BE2C (cell line): ENCODE measurements at regions not wholly inside any gene's neighbourhood (a gene's known extent, or its start where the extent isn't known, plus 50 kb on each side); places are given as distances from the start of the nearest gene placed in this dataset.

Source experiments
- DNase-seq: peaks from one replicate; pipeline ENCODE4 v3.0.0-alpha.2; 2020
- H3K27me3 ChIP-seq: fragments of 250-450 bp; sonication (Bioruptor Pico); 2 replicates; pipeline ENCODE4 v1.5.1; 2020; ENCODE audit warnings: mild to moderate bottlenecking
- H3K36me3 ChIP-seq: fragments of 250-450 bp; sonication (Bioruptor Pico); 2 replicates; pipeline ENCODE4 v1.5.1; 2020; ENCODE audit warnings: mild to moderate bottlenecking
- H3K4me1 ChIP-seq: fragments of 250-450 bp; sonication (Bioruptor Pico); 2 replicates; pipeline ENCODE4 v1.5.1; 2020
- H3K4me3 ChIP-seq: 2 replicates; pipeline ENCODE4 v1.5.1; 2011; ENCODE audit warnings: low read depth, low read length
- H3K9me3 ChIP-seq: fragments of 250-450 bp; sonication (Bioruptor Pico); 2 replicates; pipeline ENCODE4 v1.5.1; 2020
- TF ChIP-seq, protein P1 (sequence below): IDR thresholded peaks from 2 replicates; pipeline ENCODE4 v1.5.1; 2012; ENCODE audit warnings: mild to moderate bottlenecking, low read depth, low read length

DNA sequence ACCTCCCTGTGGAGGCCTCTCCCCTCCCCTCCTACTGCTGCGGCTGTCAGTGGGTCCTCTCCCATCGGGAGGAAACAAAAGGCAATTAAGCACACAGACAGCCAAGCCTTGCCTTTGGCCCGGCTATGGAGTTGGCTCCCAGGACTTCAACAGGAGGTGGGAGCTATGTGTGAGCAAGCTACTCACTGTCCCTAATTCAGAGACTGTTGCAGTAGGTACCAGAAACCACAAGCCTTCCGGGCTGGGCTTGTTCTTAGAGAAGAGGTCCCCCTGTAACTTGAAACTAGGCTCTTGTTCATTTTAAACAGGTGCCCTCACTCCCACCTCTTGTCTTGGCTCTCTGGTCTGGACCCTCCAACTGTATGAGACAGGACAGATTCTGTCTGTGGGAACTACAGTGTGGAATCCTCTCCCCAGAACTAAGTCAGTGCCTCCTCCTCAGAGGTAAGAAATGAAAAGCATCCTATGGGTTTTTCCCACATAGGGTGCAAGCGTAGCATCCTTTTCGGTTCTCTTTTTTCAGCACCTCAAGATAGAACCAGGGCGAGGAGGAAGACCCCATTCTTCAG lies 561.1 kb downstream of the EBF1 start:
- no peak for DNase-seq
- Histone ChIP-seq H3K9me3 (no peaks in the 10 kb centered on the region), H3K4me3 (no peak overlapping the region), H3K36me3 (no peaks in the 10 kb centered on the region), H3K27me3 (no peaks in the 10 kb centered on the region), H3K4me1 (0 out of 2 replicates have a peak, but pooled peaks cover under 1% of the 10 kb centered on the region)
- TF ChIP-seq, protein P1, sequence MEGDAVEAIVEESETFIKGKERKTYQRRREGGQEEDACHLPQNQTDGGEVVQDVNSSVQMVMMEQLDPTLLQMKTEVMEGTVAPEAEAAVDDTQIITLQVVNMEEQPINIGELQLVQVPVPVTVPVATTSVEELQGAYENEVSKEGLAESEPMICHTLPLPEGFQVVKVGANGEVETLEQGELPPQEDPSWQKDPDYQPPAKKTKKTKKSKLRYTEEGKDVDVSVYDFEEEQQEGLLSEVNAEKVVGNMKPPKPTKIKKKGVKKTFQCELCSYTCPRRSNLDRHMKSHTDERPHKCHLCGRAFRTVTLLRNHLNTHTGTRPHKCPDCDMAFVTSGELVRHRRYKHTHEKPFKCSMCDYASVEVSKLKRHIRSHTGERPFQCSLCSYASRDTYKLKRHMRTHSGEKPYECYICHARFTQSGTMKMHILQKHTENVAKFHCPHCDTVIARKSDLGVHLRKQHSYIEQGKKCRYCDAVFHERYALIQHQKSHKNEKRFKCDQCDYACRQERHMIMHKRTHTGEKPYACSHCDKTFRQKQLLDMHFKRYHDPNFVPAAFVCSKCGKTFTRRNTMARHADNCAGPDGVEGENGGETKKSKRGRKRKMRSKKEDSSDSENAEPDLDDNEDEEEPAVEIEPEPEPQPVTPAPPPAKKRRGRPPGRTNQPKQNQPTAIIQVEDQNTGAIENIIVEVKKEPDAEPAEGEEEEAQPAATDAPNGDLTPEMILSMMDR: no peak

DNA sequence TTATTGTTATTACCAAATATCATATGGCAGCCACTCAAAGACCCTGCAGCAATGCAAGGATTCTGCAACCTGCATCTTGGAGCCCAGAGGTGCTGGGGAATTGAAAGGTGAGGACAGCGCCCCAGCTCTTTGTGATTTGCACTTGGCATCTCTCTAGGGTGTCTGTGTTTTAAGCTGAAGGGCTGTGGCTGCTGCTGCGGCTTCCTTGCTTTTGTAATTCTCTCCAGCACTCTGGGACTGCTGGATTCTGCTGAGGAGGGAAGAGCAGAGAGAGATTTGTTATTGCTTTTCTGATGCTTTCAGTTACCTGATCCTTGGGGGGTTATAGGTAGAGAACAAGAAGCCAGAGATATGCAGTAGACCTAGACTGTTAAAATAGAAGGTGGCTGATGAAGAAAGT lies 562.4 kb downstream of the EBF1 start:
- Histone ChIP-seq H3K27me3 (no peaks in the 10 kb centered on the region), H3K4me3 (no peak overlapping the region), H3K4me1 (no peaks in the 10 kb centered on the region), H3K36me3 (no peaks in the 10 kb centered on the region), H3K9me3 (no peaks in the 10 kb centered on the region)
- DNase-seq: no peak
- TF ChIP-seq, protein P1: no peak

DNA sequence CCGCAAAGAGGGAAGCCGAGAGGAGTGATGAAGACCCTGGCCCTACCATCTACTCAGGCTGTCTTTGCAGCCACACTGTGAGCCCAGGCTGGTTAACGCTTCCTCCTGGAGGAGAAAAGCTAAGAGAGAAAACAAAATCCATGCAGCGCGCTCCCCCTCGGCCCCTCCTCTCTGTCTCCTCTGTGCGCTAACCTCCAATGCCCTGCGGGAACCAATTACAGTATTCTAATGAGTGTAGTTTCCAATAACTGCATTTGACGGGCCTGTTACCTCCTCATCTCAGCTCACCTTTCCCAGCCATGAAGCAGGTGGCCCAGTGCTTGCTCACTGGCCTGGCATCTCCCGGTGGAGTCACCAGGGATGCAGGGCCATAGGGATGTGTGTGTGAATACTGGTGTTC lies 565.5 kb downstream of the EBF1 start:
- DNase-seq: no peak
- H3K4me3 ChIP-seq: no peak overlapping the region
- TF ChIP-seq, protein P1: no peak
- H3K4me1 ChIP-seq: no peaks in the 10 kb centered on the region
- no peaks in the 10 kb centered on the region for H3K9me3 ChIP-seq
- H3K27me3 ChIP-seq: no peaks in the 10 kb centered on the region
- no peaks in the 10 kb centered on the region for H3K36me3 ChIP-seq

DNA sequence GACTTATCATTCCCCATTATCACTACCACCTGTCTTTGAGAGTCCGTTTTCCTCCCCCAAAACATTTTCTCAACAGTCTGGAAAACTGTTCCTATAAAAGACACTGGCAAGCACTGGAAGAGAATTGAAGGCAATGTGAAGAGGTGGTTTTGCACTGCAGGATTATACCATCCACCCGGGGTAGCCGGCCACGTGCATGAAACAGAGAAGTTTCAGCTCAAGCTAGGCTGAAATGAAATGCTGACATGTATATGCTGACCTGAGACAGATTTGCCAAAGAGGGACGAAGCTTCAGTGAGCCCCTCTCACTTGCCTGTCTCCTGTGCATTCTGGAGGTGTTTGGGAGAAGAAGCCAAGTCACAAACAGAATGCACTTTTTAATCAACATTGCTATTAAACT lies 567.0 kb downstream of the EBF1 start:
- Histone ChIP-seq H3K27me3 (no peaks in the 10 kb centered on the region), H3K9me3 (no peaks in the 10 kb centered on the region), H3K4me3 (no peak overlapping the region), H3K36me3 (no peaks in the 10 kb centered on the region), H3K4me1 (no peaks in the 10 kb centered on the region)
- no peak for DNase-seq
- TF ChIP-seq, protein P1: no peak

DNA sequence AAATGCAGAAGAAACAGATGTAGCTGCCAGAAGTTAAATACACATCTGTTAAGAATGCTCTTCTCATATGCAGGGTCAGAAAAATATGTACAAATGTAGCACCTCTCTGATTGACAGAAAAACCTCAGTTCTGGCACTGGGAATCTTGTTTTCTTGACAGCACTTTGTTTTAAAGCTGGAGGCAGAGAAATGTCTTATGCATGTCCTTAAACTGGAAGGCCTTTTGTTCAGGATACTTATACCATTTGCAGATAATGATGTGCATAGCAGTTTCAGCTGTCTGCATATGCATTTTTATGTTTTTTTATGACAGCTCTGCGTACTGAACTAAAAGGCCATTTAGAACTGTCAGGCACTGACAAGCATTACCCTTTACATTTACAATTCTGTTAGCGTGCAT lies 567.9 kb downstream of the EBF1 start:
- Histone ChIP-seq H3K4me1 (no peaks in the 10 kb centered on the region), H3K9me3 (no peaks in the 10 kb centered on the region), H3K4me3 (no peak overlapping the region), H3K36me3 (no peaks in the 10 kb centered on the region), H3K27me3 (no peaks in the 10 kb centered on the region)
- TF ChIP-seq, protein P1: no peak
- no peak for DNase-seq

DNA sequence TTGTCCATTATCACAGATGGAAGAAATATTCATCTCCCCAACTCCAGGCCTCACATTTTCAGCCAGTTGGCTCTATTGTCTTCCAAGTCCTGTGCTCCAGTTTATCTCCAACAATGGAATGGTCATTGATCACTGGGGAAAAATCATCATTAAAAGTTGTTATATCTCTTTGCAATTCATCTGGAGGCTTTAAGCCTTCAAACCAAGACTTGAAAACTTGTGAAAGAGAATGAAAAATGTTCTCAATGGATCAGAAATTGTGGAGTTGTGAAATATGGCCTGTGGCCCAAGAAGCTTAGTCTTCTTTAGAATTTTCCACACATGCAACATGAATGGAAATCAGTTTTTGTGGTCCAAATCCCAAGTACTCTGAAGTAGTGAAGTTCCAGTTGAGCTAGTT lies 569.6 kb downstream of the EBF1 start:
- H3K4me3 ChIP-seq: no peak overlapping the region
- no peaks in the 10 kb centered on the region for H3K9me3 ChIP-seq
- DNase-seq: no peak
- no peaks in the 10 kb centered on the region for H3K4me1 ChIP-seq
- TF ChIP-seq, protein P1: no peak
- H3K36me3 ChIP-seq: no peaks in the 10 kb centered on the region
- no peaks in the 10 kb centered on the region for H3K27me3 ChIP-seq
